Prostate gland (tissue), 2 donors: ENCODE measurements at regions not wholly inside any gene's neighbourhood (a gene's known extent, or its start where the extent isn't known, plus 50 kb on each side); places are given as distances from the start of the nearest gene placed in this dataset.

Experiments used
- DNase-seq: peaks from one replicate; pipeline ENCODE4 v3.0.0-alpha.2; 2019; ENCODE audit warnings: low spot score
- H3K27ac ChIP-seq, 2 donors: fragments of 200-600 bp; sonication (generic); 2 replicates each; pipeline ENCODE4 v1.5.1; 2017 to 2019
- H3K27me3 ChIP-seq: fragments of 200-600 bp; sonication (generic); replicated peaks from 2 replicates; pipeline ENCODE4 v1.5.1; 2019; ENCODE audit not compliant: insufficient read depth
- H3K36me3 ChIP-seq, 2 donors: fragments of 200-600 bp; sonication (generic); 1 replicate in 1 of 2; 2 replicates in 1 of 2; pipeline versions ENCODE4 v1.5.1 to v1.8.1; 2017 to 2019
- H3K4me1 ChIP-seq: fragments of 200-600 bp; sonication (generic); replicated peaks from 2 replicates; pipeline ENCODE4 v1.5.1; 2019
- H3K4me3 ChIP-seq, 2 donors: fragments of 200-600 bp; sonication (generic); 2 replicates each; pipeline ENCODE4 v1.5.1; 2017 to 2019
- H3K9me3 ChIP-seq: fragments of 200-600 bp; sonication (generic); 2 replicates; pipeline ENCODE4 v1.5.1; 2017
- POLR2A ChIP-seq: fragments of 450-650 bp; IDR thresholded peaks from one replicate; pipeline ENCODE4 v1.6.1; 2016; ENCODE audit warnings: antibody characterized with exemption, mild to moderate bottlenecking
- POLR2AphosphoS5 ChIP-seq: sonication (generic); formaldehyde crosslinking; IDR thresholded peaks from one replicate; pipeline ENCODE4 v1.6.1; 2017; ENCODE audit warnings: antibody characterized with exemption
- WGBS: methylation state at CpG from one replicate; pipeline ENCODE4 v1.1.5; 2018; 5-methylcytosine and 5-hydroxymethylcytosine counted together
- intact Hi-C: fragments of 100-400 bp; cut with DNase I; formaldehyde crosslinking; loops from one replicate; pipeline ENCODE4 v1.14.2; 2022
- TF ChIP-seq, protein P1 (sequence below), 4 experiments: fragments of 200-600 bp in 2 of 4; fragments of 450-650 bp in 2 of 4; sonication (generic) in 2 of 4; IDR thresholded peaks; 1 replicate in 3 of 4; 2 replicates in 1 of 4; pipeline ENCODE4 v1.5.1; 2016 to 2019; ENCODE audit warnings: antibody characterized with exemption in 4 of 4, mild to moderate bottlenecking in 2 of 4, moderate library complexity in 2 of 4

DNA sequence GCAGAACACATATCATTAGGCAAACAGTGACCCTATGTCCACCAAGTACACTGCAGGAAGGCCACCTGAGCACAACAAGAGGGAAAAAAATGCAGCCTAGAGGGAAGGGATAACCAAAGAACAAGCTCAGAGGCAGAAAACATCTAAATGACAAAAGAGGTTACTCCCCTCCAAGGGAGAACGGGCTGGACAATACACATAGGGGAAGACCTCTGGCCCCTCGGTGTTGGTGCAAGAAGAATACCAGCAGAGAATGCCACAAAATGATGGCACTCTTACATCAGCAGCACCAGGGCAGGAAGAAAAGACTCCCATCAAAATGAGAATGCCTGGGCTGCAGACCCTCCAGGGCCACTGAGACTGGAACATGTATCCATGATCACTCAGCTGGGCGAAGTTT, 66.6 kb upstream of the OPCML start:
- 78% methylated on average over 3 of the region's 3 CpGs for WGBS
- H3K9me3 ChIP-seq = no peaks in the 10 kb centered on the region
- no peak overlapping the region for H3K4me3 ChIP-seq
- no peak overlapping the region for H3K27ac ChIP-seq
- no peak for DNase-seq
- H3K4me1 ChIP-seq = no peaks in the 10 kb centered on the region
- no peaks in the 10 kb centered on the region for H3K27me3 ChIP-seq
- TF ChIP-seq, protein P1, sequence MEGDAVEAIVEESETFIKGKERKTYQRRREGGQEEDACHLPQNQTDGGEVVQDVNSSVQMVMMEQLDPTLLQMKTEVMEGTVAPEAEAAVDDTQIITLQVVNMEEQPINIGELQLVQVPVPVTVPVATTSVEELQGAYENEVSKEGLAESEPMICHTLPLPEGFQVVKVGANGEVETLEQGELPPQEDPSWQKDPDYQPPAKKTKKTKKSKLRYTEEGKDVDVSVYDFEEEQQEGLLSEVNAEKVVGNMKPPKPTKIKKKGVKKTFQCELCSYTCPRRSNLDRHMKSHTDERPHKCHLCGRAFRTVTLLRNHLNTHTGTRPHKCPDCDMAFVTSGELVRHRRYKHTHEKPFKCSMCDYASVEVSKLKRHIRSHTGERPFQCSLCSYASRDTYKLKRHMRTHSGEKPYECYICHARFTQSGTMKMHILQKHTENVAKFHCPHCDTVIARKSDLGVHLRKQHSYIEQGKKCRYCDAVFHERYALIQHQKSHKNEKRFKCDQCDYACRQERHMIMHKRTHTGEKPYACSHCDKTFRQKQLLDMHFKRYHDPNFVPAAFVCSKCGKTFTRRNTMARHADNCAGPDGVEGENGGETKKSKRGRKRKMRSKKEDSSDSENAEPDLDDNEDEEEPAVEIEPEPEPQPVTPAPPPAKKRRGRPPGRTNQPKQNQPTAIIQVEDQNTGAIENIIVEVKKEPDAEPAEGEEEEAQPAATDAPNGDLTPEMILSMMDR (IDR thresholded peaks at IDR 0.05) = no peak
- TF ChIP-seq POLR2AphosphoS5 = no peak
- no peaks in the 10 kb centered on the region for H3K36me3 ChIP-seq
- intact Hi-C loops = no loop called here

DNA sequence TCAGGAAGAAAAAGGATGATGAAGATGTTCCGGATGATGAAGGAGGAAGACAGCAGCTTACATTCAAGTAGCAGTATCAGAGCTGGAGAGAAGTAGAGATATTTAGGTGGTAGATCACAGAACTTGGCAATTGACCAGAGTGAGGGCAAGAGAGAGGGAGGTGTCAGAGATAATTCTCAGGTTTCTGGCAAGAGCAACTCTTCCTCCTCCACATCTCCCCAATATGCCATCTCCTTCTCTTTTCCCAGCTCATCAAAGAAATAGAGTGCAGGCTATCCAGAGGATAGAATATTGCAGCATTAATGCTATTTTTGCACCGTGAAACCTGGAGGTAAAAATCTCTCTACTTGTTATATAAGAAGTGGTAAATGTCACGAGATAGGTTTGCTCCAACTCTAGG, 64.9 kb upstream of the OPCML start:
- intact Hi-C loops = no loop called here
- no peaks in the 10 kb centered on the region for H3K9me3 ChIP-seq
- no peak overlapping the region for H3K4me3 ChIP-seq
- no peak for DNase-seq
- no peaks in the 10 kb centered on the region for H3K27me3 ChIP-seq
- no peaks in the 10 kb centered on the region for H3K36me3 ChIP-seq
- WGBS = 79% methylated on average over 3 of the region's 3 CpGs
- no peak overlapping the region for H3K27ac ChIP-seq
- TF ChIP-seq, protein P1 (IDR thresholded peaks at IDR 0.05) = no peak
- no peak for TF ChIP-seq POLR2A
- no peak for TF ChIP-seq POLR2AphosphoS5
- no peaks in the 10 kb centered on the region for H3K4me1 ChIP-seq

GRCh38 chr11:133595998-133596590, 63.8 kb upstream of the OPCML start:
- Histone ChIP-seq H3K4me3 (no peak overlapping the region), H3K27ac (no peak overlapping the region), H3K9me3 (no peaks in the 10 kb centered on the region), H3K27me3 (no peaks in the 10 kb centered on the region), H3K36me3 (no peaks in the 10 kb centered on the region), H3K4me1 (no peaks in the 10 kb centered on the region)
- WGBS = 87% methylated on average over 20 of the region's 21 CpGs
- no peak for DNase-seq
- intact Hi-C loops = no loop called here
- no peak for TF ChIP-seq POLR2A
- TF ChIP-seq POLR2AphosphoS5 = no peak

- Histone ChIP-seq H3K27ac (no peak overlapping the region), H3K4me1 (no peaks in the 10 kb centered on the region), H3K27me3 (no peaks in the 10 kb centered on the region), H3K4me3 (no peak overlapping the region), H3K9me3 (no peaks in the 10 kb centered on the region), H3K36me3 (no peaks in the 10 kb centered on the region)
- no peak for DNase-seq
- TF ChIP-seq, protein P1 (IDR thresholded peaks at IDR 0.05) = no peak
- TF ChIP-seq POLR2AphosphoS5 = no peak
- TF ChIP-seq POLR2A = no peak
- 86% methylated on average over 2 of the region's 2 CpGs for WGBS
- intact Hi-C loops = no loop called here
These were observed 60.7 kb upstream of the OPCML start for GRCh38 chr11:133593036-133593435.

- intact Hi-C loops = no loop called here
- Histone ChIP-seq H3K27ac (no peak overlapping the region), H3K9me3 (no peaks in the 10 kb centered on the region), H3K4me1 (no peaks in the 10 kb centered on the region), H3K36me3 (no peaks in the 10 kb centered on the region), H3K27me3 (no peaks in the 10 kb centered on the region), H3K4me3 (no peak overlapping the region)
- no peak for DNase-seq
- no peak for TF ChIP-seq POLR2A
- TF ChIP-seq POLR2AphosphoS5 = no peak
- TF ChIP-seq, protein P1 (IDR thresholded peaks at IDR 0.05) = no peak
- 94% methylated on average over 5 of the region's 5 CpGs for WGBS
These were observed 54.7 kb upstream of the OPCML start for GRCh38 chr11:133586903-133587517.
